IMR-90 (cell line): ENCODE measurements at regions not wholly inside any gene's neighbourhood (a gene's known extent, or its start where the extent isn't known, plus 50 kb on each side); places are given as distances from the start of the nearest gene placed in this dataset.

Source experiments
- ATAC-seq: fragments of 200-7000 bp; cut with Tn5 transposase; 2 replicates; pipeline ENCODE4 v1.9.1; 2020; ENCODE audit warnings: low read depth, mild to moderate bottlenecking, moderate library complexity
- BruUV-seq: library from RNA; stranded (reverse); fragments of 400-500 nt; replicated peaks from 2 replicates; lab custom pipeline; 2021; lab: Mats Ljungman, UMichigan
- CTCF ChIA-PET: fragments of 300-600 bp; formaldehyde crosslinking; extraction: SDS; loops from one replicate; lab custom pipeline; 2021; ENCODE audit warnings: antibody characterized with exemption; lab: Yijun Ruan, JAX
- POLR2A ChIA-PET: fragments of 300-600 bp; sonication (Branson Sonifier 250); formaldehyde crosslinking; loops from one replicate; lab custom pipeline; 2022; ENCODE audit warnings: antibody characterized with exemption; ENCODE audit not compliant: unreplicated experiment; lab: Charles Lee
- DNase-seq: peaks from one replicate; pipeline ENCODE4 v3.0.0; 2013
- H2AFZ ChIP-seq: replicated peaks from 2 replicates; pipeline ENCODE3; 2013; ENCODE audit warnings: low read length, mild to moderate bottlenecking; ENCODE audit not compliant: poor library complexity
- H2AK5ac ChIP-seq: 2 replicates; pipeline ENCODE4 v1.6.1; 2013; ENCODE audit warnings: low read depth, low read length, inconsistent platforms
- H2AK9ac ChIP-seq: replicated peaks from 2 replicates; pipeline ENCODE3; 2013; ENCODE audit warnings: mild to moderate bottlenecking, low read depth, low read length, moderate library complexity; ENCODE audit not compliant: poor library complexity
- H2BK120ac ChIP-seq: 2 replicates; pipeline ENCODE4 v1.6.1; 2013; ENCODE audit warnings: low read depth, low read length, inconsistent platforms
- H2BK15ac ChIP-seq: 3 replicates; pipeline ENCODE4 v1.6.1; 2013; ENCODE audit warnings: low read depth, low read length, inconsistent platforms
- H2BK20ac ChIP-seq: 2 replicates; pipeline ENCODE4 v1.6.1; 2013; ENCODE audit warnings: low read depth, mild to moderate bottlenecking, inconsistent platforms, low read length, moderate library complexity
- H2BK5ac ChIP-seq: 2 replicates; pipeline ENCODE4 v1.6.1; 2013; ENCODE audit warnings: mild to moderate bottlenecking, low read depth, low read length, inconsistent platforms; ENCODE audit not compliant: poor library complexity, severe bottlenecking
- H3K14ac ChIP-seq: replicated peaks from 2 replicates; pipeline ENCODE4 v1.6.1; 2013; ENCODE audit warnings: low read depth, low read length, inconsistent platforms
- H3K18ac ChIP-seq: 2 replicates; pipeline ENCODE4 v1.6.1; 2013; ENCODE audit warnings: low read depth, low read length, control low read depth
- H3K23ac ChIP-seq: 2 replicates; pipeline ENCODE4 v1.6.1; 2013; ENCODE audit warnings: low read depth, low read length, inconsistent platforms
- H3K27ac ChIP-seq: 2 replicates; pipeline ENCODE4 v1.5.1; 2013; ENCODE audit warnings: mild to moderate bottlenecking, control low read depth, low read length; ENCODE audit not compliant: insufficient read depth
- H3K27me3 ChIP-seq: 2 replicates; pipeline ENCODE4 v1.6.1; 2013; ENCODE audit warnings: low read length; ENCODE audit not compliant: control insufficient read depth, insufficient read depth
- H3K36me3 ChIP-seq: 2 replicates; pipeline ENCODE4 v1.6.1; 2013; ENCODE audit warnings: low read length, mixed read lengths; ENCODE audit not compliant: control insufficient read depth, insufficient read depth
- H3K4ac ChIP-seq: 2 replicates; pipeline ENCODE4 v1.6.1; 2013; ENCODE audit warnings: low read depth, low read length, inconsistent platforms
- H3K4me1 ChIP-seq: 2 replicates; pipeline ENCODE4 v1.6.1; 2013; ENCODE audit warnings: low read length, mixed read lengths; ENCODE audit not compliant: control insufficient read depth, insufficient read depth
- H3K4me2 ChIP-seq: 2 replicates; pipeline ENCODE4 v1.6.1; 2013; ENCODE audit warnings: low read depth, mild to moderate bottlenecking, control low read depth, low read length, moderate library complexity
- H3K4me3 ChIP-seq: 2 replicates; pipeline ENCODE4 v1.5.1; 2013; ENCODE audit warnings: low read depth, mild to moderate bottlenecking, control low read depth, low read length, moderate library complexity; ENCODE audit not compliant: insufficient read depth
- H3K56ac ChIP-seq: 2 replicates; pipeline ENCODE4 v1.6.1; 2013; ENCODE audit warnings: low read length, inconsistent platforms; ENCODE audit not compliant: insufficient read depth; ENCODE audit errors: extremely low read depth
- H3K79me1 ChIP-seq, 2 experiments: 2 replicates each; pipeline ENCODE4 v1.6.1; 2013; ENCODE audit warnings: low read length in 2 of 2, inconsistent platforms in 1 of 2, low read depth in 1 of 2
- H3K9ac ChIP-seq: 2 replicates; pipeline ENCODE4 v1.6.1; 2013; ENCODE audit warnings: low read depth, low read length, control low read depth
- H3K9me1 ChIP-seq: 2 replicates; pipeline ENCODE4 v1.6.1; 2013; ENCODE audit warnings: low read length, inconsistent platforms; ENCODE audit not compliant: insufficient read depth
- H3K9me3 ChIP-seq: 2 replicates; pipeline ENCODE4 v1.6.1; 2013; ENCODE audit warnings: low read length; ENCODE audit not compliant: control insufficient read depth, insufficient read depth
- H4K20me1 ChIP-seq: 2 replicates; pipeline ENCODE4 v1.6.1; 2013; ENCODE audit warnings: low read length, inconsistent platforms; ENCODE audit not compliant: insufficient read depth
- H4K5ac ChIP-seq: 2 replicates; pipeline ENCODE4 v1.6.1; 2013; ENCODE audit warnings: mild to moderate bottlenecking, low read depth, low read length, control low read depth
- H4K8ac ChIP-seq, 2 experiments: 2 replicates each; pipeline ENCODE4 v1.6.1; 2013; ENCODE audit warnings: low read depth in 2 of 2, low read length in 2 of 2, control low read depth in 1 of 2, inconsistent platforms in 1 of 2
- H4K91ac ChIP-seq: 2 replicates; pipeline ENCODE4 v1.6.1; 2013; ENCODE audit warnings: low read depth, low read length, inconsistent platforms; ENCODE audit not compliant: insufficient read depth
- BHLHE40 ChIP-seq: fragments of 150-350 bp; IDR thresholded peaks from 2 replicates; pipeline ENCODE4 v1.6.1; 2016; ENCODE audit warnings: mild to moderate bottlenecking, low read depth, low read length
- CEBPB ChIP-seq: IDR thresholded peaks from 2 replicates; pipeline ENCODE4 v1.6.1; 2012; ENCODE audit warnings: low read depth, low read length, improper control_type of control experiment
- CHD1 ChIP-seq: IDR thresholded peaks from 2 replicates; pipeline ENCODE4 v1.6.1; 2012; ENCODE audit warnings: low read depth, low read length, improper control_type of control experiment
- FOS ChIP-seq: fragments of 150-350 bp; IDR thresholded peaks from 2 replicates; pipeline ENCODE4 v1.6.1; 2016; ENCODE audit warnings: low read depth, low read length
- MAFK ChIP-seq: IDR thresholded peaks from 2 replicates; pipeline ENCODE4 v1.6.1; 2012; ENCODE audit warnings: low read depth, low read length, improper control_type of control experiment
- MAZ ChIP-seq: IDR thresholded peaks from 2 replicates; pipeline ENCODE4 v1.6.1; 2012; ENCODE audit warnings: low read depth, mild to moderate bottlenecking, low read length, improper control_type of control experiment, moderate library complexity, borderline replicate concordance
- MXI1 ChIP-seq: IDR thresholded peaks from 2 replicates; pipeline ENCODE4 v1.6.1; 2012; ENCODE audit warnings: low read depth, mild to moderate bottlenecking, low read length, moderate library complexity, borderline replicate concordance
- NFE2L2 ChIP-seq: fragments of 150-350 bp; IDR thresholded peaks from 2 replicates; pipeline ENCODE4 v1.6.1; 2016; ENCODE audit warnings: low read depth, mild to moderate bottlenecking, low read length
- POLR2A ChIP-seq: IDR thresholded peaks from 2 replicates; pipeline ENCODE4 v1.6.1; 2012; ENCODE audit warnings: mild to moderate bottlenecking, low read depth, low read length
- RAD21 ChIP-seq: IDR thresholded peaks from 2 replicates; pipeline ENCODE4 v1.6.1; 2012; ENCODE audit warnings: low read length, improper control_type of control experiment
- RCOR1 ChIP-seq: IDR thresholded peaks from 2 replicates; pipeline ENCODE4 v1.6.1; 2012; ENCODE audit warnings: mild to moderate bottlenecking, low read length, improper control_type of control experiment; ENCODE audit not compliant: insufficient replicate concordance
- RFX5 ChIP-seq: IDR thresholded peaks from 2 replicates; pipeline ENCODE4 v1.8.0; 2012; ENCODE audit warnings: low read depth, mild to moderate bottlenecking, low read length, moderate library complexity
- SMC3 ChIP-seq: fragments of 150-350 bp; IDR thresholded peaks from 2 replicates; pipeline ENCODE4 v1.6.1; 2016; ENCODE audit warnings: low read depth, mild to moderate bottlenecking, antibody characterized with exemption, low read length, moderate library complexity
- WGBS, 2 experiments: methylation state at CpG; one replicate each; pipeline versions ENCODE4 v1.1.5 to v1.1.7; 2013; ENCODE audit warnings: missing lambda C conversion rate in 2 of 2; ENCODE audit not compliant: insufficient read length in 1 of 2; ENCODE audit errors: extremely low coverage in 2 of 2; 5-methylcytosine and 5-hydroxymethylcytosine counted together
- dilution Hi-C: fragments of 300-500 bp; cut with HindIII; formaldehyde crosslinking; loops from one replicate; pipeline ENCODE4 v1.14.3; 2018; ENCODE audit warnings: low sequenced_read_pairs; ENCODE audit not compliant: unreplicated experiment
- in situ Hi-C: fragments of 300-500 bp; cut with MboI; formaldehyde crosslinking; loops from 3 replicates; pipeline ENCODE4 v1.14.3; 2019; ENCODE audit warnings: low sequenced_read_pairs, inconsistent platforms, mixed read lengths
- intact Hi-C: fragments of 100-400 bp; cut with micrococcal nuclease; formaldehyde crosslinking; loops from 2 replicates; pipeline ENCODE4 v1.10.0; 2022
- TF ChIP-seq, protein P1 (sequence below): fragments of 150-350 bp; IDR thresholded peaks from 2 replicates; pipeline ENCODE4 v1.6.1; 2016; ENCODE audit warnings: low read depth, mild to moderate bottlenecking, low read length, moderate library complexity, borderline replicate concordance
- TF ChIP-seq, protein P2 (sequence below): fragments of 150-350 bp; IDR thresholded peaks from 2 replicates; pipeline ENCODE4 v1.6.1; 2017; ENCODE audit warnings: mild to moderate bottlenecking, antibody characterized with exemption, low read length, low read depth
- TF ChIP-seq, protein P3 (sequence below): conservative IDR thresholded peaks from 2 replicates; pipeline ENCODE4 v1.5.1; 2012; ENCODE audit warnings: mild to moderate bottlenecking, low read depth, low read length, improper control_type of control experiment

DNA sequence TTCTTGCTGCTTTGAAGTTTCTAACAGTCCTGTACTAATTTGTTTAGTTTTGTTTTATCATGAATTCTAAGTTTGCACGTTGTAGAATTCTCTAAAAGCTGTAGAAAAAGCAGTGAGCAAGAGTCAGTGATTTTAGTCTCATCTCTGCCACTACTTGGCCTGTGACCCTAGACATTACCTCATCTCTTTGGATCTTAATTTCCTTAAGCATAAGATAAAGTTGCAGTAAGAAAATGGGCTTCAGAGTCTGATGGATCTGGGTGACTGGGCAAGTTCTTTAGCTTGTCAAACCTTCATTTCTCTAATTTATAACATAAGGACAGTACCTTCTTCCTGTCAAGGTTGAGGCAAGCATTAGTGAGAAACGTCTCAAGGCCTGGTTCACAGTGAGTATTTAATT, 247.9 kb downstream of the DMRT2 start:
- Histone ChIP-seq H3K4ac (no peak overlapping the region), H3K18ac (no peak overlapping the region), H3K79me1 (no peaks in the 10 kb centered on the region), H4K8ac (no peak overlapping the region), H3K4me2 (no peak overlapping the region), H3K27me3 (no peaks in the 10 kb centered on the region), H3K9ac (no peak overlapping the region), H2BK20ac (no peak overlapping the region), H4K5ac (no peak overlapping the region), H3K9me1 (no peaks in the 10 kb centered on the region), H3K56ac (no peak overlapping the region), H3K36me3 (no peaks in the 10 kb centered on the region), H2AFZ (no peak overlapping the region), H2AK5ac (no peak overlapping the region), H3K9me3 (peaks cover 1% of the 10 kb centered on the region; the same call in 1 of the 2 replicates), H2AK9ac (no peak overlapping the region), H2BK120ac (no peak overlapping the region), H3K14ac (no peak overlapping the region), H2BK5ac (no peak overlapping the region), H3K23ac (no peak overlapping the region), H2BK15ac (no peak overlapping the region), H4K20me1 (no peaks in the 10 kb centered on the region), H4K91ac (no peak overlapping the region), H3K4me3 (no peak overlapping the region), H3K4me1 (no peaks in the 10 kb centered on the region), H3K27ac (no peak overlapping the region)
- no CpG with 5 or more reads among the region's 2 CpGs for WGBS, 2 experiments
- TF ChIP-seq BHLHE40 (no peak), NFE2L2 (no peak), RCOR1 (no peak), CEBPB (no peak), SMC3 (no peak), CHD1 (no peak), POLR2A (no peak), MAZ (no peak), MAFK (no peak), RAD21 (no peak), RFX5 (no peak), MXI1 (no peak), FOS (no peak)
- TF ChIP-seq, protein P1, sequence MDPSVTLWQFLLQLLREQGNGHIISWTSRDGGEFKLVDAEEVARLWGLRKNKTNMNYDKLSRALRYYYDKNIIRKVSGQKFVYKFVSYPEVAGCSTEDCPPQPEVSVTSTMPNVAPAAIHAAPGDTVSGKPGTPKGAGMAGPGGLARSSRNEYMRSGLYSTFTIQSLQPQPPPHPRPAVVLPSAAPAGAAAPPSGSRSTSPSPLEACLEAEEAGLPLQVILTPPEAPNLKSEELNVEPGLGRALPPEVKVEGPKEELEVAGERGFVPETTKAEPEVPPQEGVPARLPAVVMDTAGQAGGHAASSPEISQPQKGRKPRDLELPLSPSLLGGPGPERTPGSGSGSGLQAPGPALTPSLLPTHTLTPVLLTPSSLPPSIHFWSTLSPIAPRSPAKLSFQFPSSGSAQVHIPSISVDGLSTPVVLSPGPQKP: no peak
- TF ChIP-seq, protein P2, sequence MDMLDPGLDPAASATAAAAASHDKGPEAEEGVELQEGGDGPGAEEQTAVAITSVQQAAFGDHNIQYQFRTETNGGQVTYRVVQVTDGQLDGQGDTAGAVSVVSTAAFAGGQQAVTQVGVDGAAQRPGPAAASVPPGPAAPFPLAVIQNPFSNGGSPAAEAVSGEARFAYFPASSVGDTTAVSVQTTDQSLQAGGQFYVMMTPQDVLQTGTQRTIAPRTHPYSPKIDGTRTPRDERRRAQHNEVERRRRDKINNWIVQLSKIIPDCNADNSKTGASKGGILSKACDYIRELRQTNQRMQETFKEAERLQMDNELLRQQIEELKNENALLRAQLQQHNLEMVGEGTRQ: no peak
- TF ChIP-seq, protein P3, sequence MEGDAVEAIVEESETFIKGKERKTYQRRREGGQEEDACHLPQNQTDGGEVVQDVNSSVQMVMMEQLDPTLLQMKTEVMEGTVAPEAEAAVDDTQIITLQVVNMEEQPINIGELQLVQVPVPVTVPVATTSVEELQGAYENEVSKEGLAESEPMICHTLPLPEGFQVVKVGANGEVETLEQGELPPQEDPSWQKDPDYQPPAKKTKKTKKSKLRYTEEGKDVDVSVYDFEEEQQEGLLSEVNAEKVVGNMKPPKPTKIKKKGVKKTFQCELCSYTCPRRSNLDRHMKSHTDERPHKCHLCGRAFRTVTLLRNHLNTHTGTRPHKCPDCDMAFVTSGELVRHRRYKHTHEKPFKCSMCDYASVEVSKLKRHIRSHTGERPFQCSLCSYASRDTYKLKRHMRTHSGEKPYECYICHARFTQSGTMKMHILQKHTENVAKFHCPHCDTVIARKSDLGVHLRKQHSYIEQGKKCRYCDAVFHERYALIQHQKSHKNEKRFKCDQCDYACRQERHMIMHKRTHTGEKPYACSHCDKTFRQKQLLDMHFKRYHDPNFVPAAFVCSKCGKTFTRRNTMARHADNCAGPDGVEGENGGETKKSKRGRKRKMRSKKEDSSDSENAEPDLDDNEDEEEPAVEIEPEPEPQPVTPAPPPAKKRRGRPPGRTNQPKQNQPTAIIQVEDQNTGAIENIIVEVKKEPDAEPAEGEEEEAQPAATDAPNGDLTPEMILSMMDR: no peak
- in situ Hi-C loops: no loop called here
- ChIA-PET POLR2A (no interaction called here), CTCF (no interaction called here)
- DNase-seq (no peak), ATAC-seq (no peak)
- intact Hi-C loops: no loop called here
- dilution Hi-C loops: no loop called here
- BruUV-seq: no TSS peak
